Endothelial cell of umbilical vein (primary cell): ENCODE measurements at regions not wholly inside any gene's neighbourhood (a gene's known extent, or its start where the extent isn't known, plus 50 kb on each side); places are given as distances from the start of the nearest gene placed in this dataset.

Experiments used
- BruUV-seq: library from RNA; stranded (reverse); fragments of 400-500 nt; replicated peaks from 2 replicates; lab custom pipeline; 2021; lab: Mats Ljungman, UMichigan
- CTCF ChIA-PET: fragments of 300-600, 350-600 bp; sonication (Branson Sonifier 250); formaldehyde crosslinking; loops from one replicate; lab custom pipeline; 2021; ENCODE audit warnings: antibody characterized with exemption, inconsistent platforms; lab: Charles Lee
- POLR2A ChIA-PET: fragments of 300-600, 350-600 bp; sonication (Branson Sonifier 250); formaldehyde crosslinking; loops from one replicate; lab custom pipeline; 2021; ENCODE audit warnings: antibody characterized with exemption, inconsistent platforms; lab: Charles Lee
- DNase-seq: peaks from one replicate; pipeline ENCODE4 v3.0.0-alpha.2; 2011; ENCODE audit warnings: low read depth, low spot score
- FAIRE-seq: peaks from 2 replicates; lab custom pipeline; 2011; peaks lifted over from hg19 to GRCh38; lab: Jason Lieb, UNC
- H2AFZ ChIP-seq: 2 replicates; pipeline ENCODE4 v1.6.0; 2012; ENCODE audit warnings: low read depth, low read length, control low read depth, inconsistent platforms
- H3K27ac ChIP-seq: 2 replicates; pipeline ENCODE4 v1.5.1; 2011; ENCODE audit warnings: low read depth, mild to moderate bottlenecking, control low read depth, low read length, moderate library complexity; ENCODE audit not compliant: insufficient read depth
- H3K27me3 ChIP-seq, 2 experiments: 2 replicates each; pipeline versions ENCODE4 v1.6.0 to v1.6.1; 2011; ENCODE audit warnings: low read length in 2 of 2, mixed read lengths in 1 of 2; ENCODE audit not compliant: control insufficient read depth in 2 of 2, insufficient read depth in 2 of 2
- H3K36me3 ChIP-seq, 2 experiments: 2 replicates in 1 of 2; 3 replicates in 1 of 2; pipeline ENCODE4 v1.5.1; 2011; ENCODE audit warnings: low read length in 2 of 2, mild to moderate bottlenecking in 1 of 2, moderate library complexity in 1 of 2; ENCODE audit not compliant: control insufficient read depth in 2 of 2, insufficient read depth in 2 of 2; ENCODE audit errors: extremely low read depth in 1 of 2
- H3K4me1 ChIP-seq: 3 replicates; pipeline ENCODE4 v1.5.1; 2011; ENCODE audit warnings: mild to moderate bottlenecking, low read length; ENCODE audit not compliant: control insufficient read depth, insufficient read depth; ENCODE audit errors: extremely low read depth
- H3K4me2 ChIP-seq: 2 replicates; pipeline ENCODE4 v1.6.1; 2011; ENCODE audit warnings: low read length, control low read depth, mixed read lengths; ENCODE audit not compliant: insufficient read depth
- H3K4me3 ChIP-seq, 3 experiments: fragments of 200-600 bp in 1 of 3; sonication (generic), shearing (Covaris generic) in 1 of 3; replicated peaks in 1 of 3; 2 replicates each; pipeline ENCODE4 v1.5.1; 2011 to 2016; ENCODE audit warnings: control low read depth in 3 of 3, low read length in 3 of 3, mild to moderate bottlenecking in 2 of 3, inconsistent platforms in 1 of 3, low read depth in 1 of 3, moderate library complexity in 1 of 3; ENCODE audit not compliant: insufficient read depth in 1 of 3
- H3K79me2 ChIP-seq: 2 replicates; pipeline ENCODE4 v1.6.0; 2012; ENCODE audit warnings: low read length, inconsistent platforms; ENCODE audit not compliant: control insufficient read depth, insufficient read depth
- H3K9ac ChIP-seq: replicated peaks from 2 replicates; pipeline ENCODE3; 2011; ENCODE audit warnings: low read length, control low read depth; ENCODE audit not compliant: insufficient read depth; ENCODE audit errors: extremely low read depth
- H3K9me1 ChIP-seq: replicated peaks from 3 replicates; pipeline ENCODE4 v1.6.0; 2011; ENCODE audit warnings: mild to moderate bottlenecking, low read length; ENCODE audit not compliant: control insufficient read depth, insufficient read depth; ENCODE audit errors: extremely low read depth
- H3K9me3 ChIP-seq: replicated peaks from 2 replicates; pipeline ENCODE4 v1.5.1; 2012; ENCODE audit warnings: low read length, inconsistent platforms; ENCODE audit not compliant: control insufficient read depth, insufficient read depth
- H4K20me1 ChIP-seq: replicated peaks from 2 replicates; pipeline ENCODE3; 2011; ENCODE audit warnings: mild to moderate bottlenecking, low read length; ENCODE audit not compliant: control insufficient read depth, insufficient read depth; ENCODE audit errors: extremely low read depth
- CTCF ChIP-seq, 2 donors: IDR thresholded peaks; 1 replicate in 1 of 2; 2 replicates in 1 of 2; pipeline ENCODE4 v1.5.1; 2011; ENCODE audit warnings: low read length in 2 of 2, mild to moderate bottlenecking in 2 of 2, moderate library complexity in 2 of 2, control low read depth in 1 of 2, inconsistent platforms in 1 of 2, low read depth in 1 of 2; ENCODE audit not compliant: insufficient read depth in 1 of 2; ENCODE audit errors: extremely low read depth in 1 of 2
- EZH2 ChIP-seq: IDR thresholded peaks from 2 replicates; pipeline ENCODE4 v1.6.1; 2012; ENCODE audit warnings: borderline replicate concordance, low read depth, mild to moderate bottlenecking, moderate library complexity, low read length, inconsistent platforms; ENCODE audit not compliant: severe bottlenecking
- FOS ChIP-seq: IDR thresholded peaks from 2 replicates; pipeline ENCODE4 v1.6.1; 2011; ENCODE audit warnings: mild to moderate bottlenecking, low read length, moderate library complexity, borderline replicate concordance; ENCODE audit not compliant: insufficient read depth
- GATA2 ChIP-seq: IDR thresholded peaks from 2 replicates; pipeline ENCODE4 v1.7.0; 2011; ENCODE audit warnings: low read depth, mild to moderate bottlenecking, moderate library complexity, mixed read lengths, low read length; ENCODE audit not compliant: insufficient read length, insufficient read depth
- JUN ChIP-seq: IDR thresholded peaks from 2 replicates; pipeline ENCODE4 v1.6.1; 2011; ENCODE audit warnings: borderline replicate concordance, low read depth; ENCODE audit not compliant: insufficient read length, insufficient read depth
- MAX ChIP-seq: IDR thresholded peaks from 2 replicates; pipeline ENCODE4 v1.6.1; 2011; ENCODE audit not compliant: insufficient read depth, insufficient read length
- MYC ChIP-seq: IDR thresholded peaks from one replicate; pipeline ENCODE4 v1.6.1; 2011; ENCODE audit warnings: mild to moderate bottlenecking, low read depth, low read length
- POLR2A ChIP-seq: IDR thresholded peaks from 2 replicates; pipeline ENCODE4 v1.6.1; 2012; ENCODE audit warnings: low read depth, mild to moderate bottlenecking, control low read depth, low read length
- POLR2AphosphoS5 ChIP-seq: IDR thresholded peaks from 2 replicates; pipeline ENCODE4 v1.6.1; 2012; ENCODE audit warnings: low read depth, mild to moderate bottlenecking, control low read depth, low read length, moderate library complexity; ENCODE audit not compliant: insufficient read depth
- dilution Hi-C: fragments of 300-500 bp; cut with MboI; formaldehyde crosslinking; loops from one replicate; pipeline ENCODE4 v1.15.0; 2019; ENCODE audit warnings: low sequenced_read_pairs; ENCODE audit not compliant: extremely low pct_ligation_motif_present
- intact Hi-C: fragments of 100-400 bp; cut with micrococcal nuclease; formaldehyde crosslinking; loops from one replicate; pipeline ENCODE4 v1.10.0; 2022

GRCh38 chr3:109851854-109852253 lies 514.5 kb upstream of the DPPA4 start:
- Histone ChIP-seq H3K27me3 (no peaks in the 10 kb centered on the region), H3K36me3 (no peaks in the 10 kb centered on the region), H3K4me2 (no peak overlapping the region), H4K20me1 (no peaks in the 10 kb centered on the region), H3K4me3 (no peak overlapping the region), H3K9me1 (no peaks in the 10 kb centered on the region), H3K9me3 (no peaks in the 10 kb centered on the region), H3K4me1 (no peaks in the 10 kb centered on the region), H3K79me2 (no peaks in the 10 kb centered on the region), H2AFZ (no peak overlapping the region), H3K9ac (no peak overlapping the region), H3K27ac (no peak overlapping the region)
- ChIA-PET CTCF (interaction anchor here (0.8 kb wide), 1 partner anchor 15 kb away, joined by 3 read pairs; no protein-coding TSS in a partner anchor), POLR2A (no interaction called here)
- BruUV-seq = no TSS peak
- dilution Hi-C loops (no loop called here), intact Hi-C loops (no loop called here)
- TF ChIP-seq FOS (no peak), GATA2 (no peak), CTCF (IDR thresholded peaks at IDR 0.05; ENCODE audit: extremely low read depth in 1 of 2, insufficient read depth in 1 of 2, low read depth in 1 of 2, low read length in 2 of 2) (no peak), POLR2AphosphoS5 (no peak), EZH2 (no peak), MYC (no peak), JUN (no peak), POLR2A (no peak), MAX (no peak)
- DNase-seq = no peak
- FAIRE-seq = no peak
